Thyroid gland (tissue), 4 donors: ENCODE measurements at regions not wholly inside any gene's neighbourhood (a gene's known extent, or its start where the extent isn't known, plus 50 kb on each side); places are given as distances from the start of the nearest gene placed in this dataset.

Source experiments
- DNase-seq, 2 donors: peaks; one replicate each; pipeline ENCODE4 v3.0.0-alpha.2; 2019
- H3K27ac ChIP-seq, 3 donors: fragments of 200-600 bp; sonication (generic); 1 replicate in 2 of 3; 2 replicates in 1 of 3; pipeline ENCODE4 v1.5.1; 2016 to 2019; ENCODE audit warnings: mild to moderate bottlenecking in 1 of 3, moderate library complexity in 1 of 3
- H3K27me3 ChIP-seq: fragments of 200-600 bp; sonication (generic); one replicate; pipeline ENCODE4 v1.5.1; 2019
- H3K36me3 ChIP-seq, 2 donors: fragments of 200-600 bp; sonication (generic); one replicate each; pipeline ENCODE4 v1.5.1; 2016 to 2019
- H3K4me1 ChIP-seq, 2 donors: fragments of 200-600 bp; sonication (generic); one replicate each; pipeline ENCODE4 v1.5.1; 2017 to 2019
- H3K4me3 ChIP-seq, 3 donors: fragments of 200-600 bp; sonication (generic); replicated peaks in 1 of 3; 1 replicate in 2 of 3; 2 replicates in 1 of 3; pipeline ENCODE4 v1.5.1; 2016; ENCODE audit warnings: mild to moderate bottlenecking in 1 of 3
- H3K9me3 ChIP-seq: fragments of 200-600 bp; sonication (generic); one replicate; pipeline ENCODE4 v1.5.1; 2017
- CTCF ChIP-seq, 6 experiments: fragments of 200-600 bp in 3 of 6; fragments of 450-650 bp in 3 of 6; sonication (generic) in 3 of 6; IDR thresholded peaks; one replicate each; pipeline ENCODE4 v1.5.1; 2016 to 2019; ENCODE audit warnings: antibody characterized with exemption in 6 of 6, mild to moderate bottlenecking in 2 of 6, inconsistent platforms in 1 of 6, moderate library complexity in 1 of 6
- POLR2A ChIP-seq, 2 donors: fragments of 450-650 bp; IDR thresholded peaks; one replicate each; pipeline ENCODE4 v1.6.1; 2017; ENCODE audit warnings: antibody characterized with exemption in 2 of 2, mild to moderate bottlenecking in 2 of 2, moderate library complexity in 1 of 2
- WGBS, 2 donors: methylation state at CpG; one replicate each; pipeline ENCODE4 v1.1.5; 2017; 5-methylcytosine and 5-hydroxymethylcytosine counted together
- intact Hi-C: fragments of 100-400 bp; cut with DNase I; formaldehyde crosslinking; loops from one replicate; pipeline ENCODE4 v1.15.1; 2023

- TF ChIP-seq POLR2A (IDR thresholded peaks at IDR 0.05), result no peak
- 84 to 86% methylated on average over 1 of the region's 1 CpG for WGBS, 2 donors
- Histone ChIP-seq H3K27ac (no peak overlapping the region), H3K4me1 (no peaks in the 10 kb centered on the region), H3K4me3 (no peak overlapping the region), H3K27me3 (no peaks in the 10 kb centered on the region), H3K9me3 (no peaks in the 10 kb centered on the region), H3K36me3 (no peaks in the 10 kb centered on the region)
- intact Hi-C loops, result no loop called here
- DNase-seq, result no peak
Observed at GRCh38 chr4:35673137-35673536, 571.2 kb downstream of the ARAP2 start.

GRCh38 chr4:35684755-35685154, 559.6 kb downstream of the ARAP2 start:
- no peaks in the 10 kb centered on the region for H3K4me1 ChIP-seq
- TF ChIP-seq POLR2A (IDR thresholded peaks at IDR 0.05), result no peak
- TF ChIP-seq CTCF (IDR thresholded peaks at IDR 0.05), result no peak
- H3K27me3 ChIP-seq, result no peaks in the 10 kb centered on the region
- intact Hi-C loops, result no loop called here
- 89 to 92% methylated on average over 1 of the region's 1 CpG for WGBS, 2 donors
- no peaks in the 10 kb centered on the region for H3K9me3 ChIP-seq
- H3K4me3 ChIP-seq, result no peak overlapping the region
- DNase-seq, result no peak
- H3K36me3 ChIP-seq, result no peaks in the 10 kb centered on the region
- H3K27ac ChIP-seq, result no peak overlapping the region

GRCh38 chr4:35689870-35690269, 554.4 kb downstream of the ARAP2 start:
- 48 to 85% methylated on average over 1 of the region's 1 CpG for WGBS, 2 donors
- no peak overlapping the region for H3K4me3 ChIP-seq
- intact Hi-C loops, result no loop called here

GRCh38 chr4:35690271-35690670, 554.0 kb downstream of the ARAP2 start:
- no peaks in the 10 kb centered on the region for H3K4me1 ChIP-seq
- H3K27me3 ChIP-seq, result no peaks in the 10 kb centered on the region
- H3K27ac ChIP-seq, result no peak overlapping the region
- 69 to 78% methylated on average over 1 of the region's 1 CpG for WGBS, 2 donors
- no peak for TF ChIP-seq CTCF (IDR thresholded peaks at IDR 0.05)
- no peak for TF ChIP-seq POLR2A (IDR thresholded peaks at IDR 0.05)
- intact Hi-C loops, result no loop called here
- no peak for DNase-seq
- H3K9me3 ChIP-seq, result no peaks in the 10 kb centered on the region
- no peaks in the 10 kb centered on the region for H3K36me3 ChIP-seq
- no peak overlapping the region for H3K4me3 ChIP-seq

More at GRCh38 chr4:35689870-35690269, 554.4 kb downstream of the ARAP2 start:
- DNase-seq, result no peak
- Histone ChIP-seq H3K27ac (no peak overlapping the region), H3K36me3 (no peaks in the 10 kb centered on the region), H3K27me3 (no peaks in the 10 kb centered on the region), H3K4me1 (no peaks in the 10 kb centered on the region), H3K9me3 (no peaks in the 10 kb centered on the region)
- TF ChIP-seq CTCF (IDR thresholded peaks at IDR 0.05) (no peak), POLR2A (IDR thresholded peaks at IDR 0.05) (no peak)

GRCh38 chr4:35695003-35695402, 549.3 kb downstream of the ARAP2 start:
- Histone ChIP-seq H3K9me3 (no peaks in the 10 kb centered on the region), H3K27me3 (no peaks in the 10 kb centered on the region), H3K27ac (no peak overlapping the region), H3K4me1 (no peaks in the 10 kb centered on the region), H3K36me3 (no peaks in the 10 kb centered on the region), H3K4me3 (no peak overlapping the region)
- WGBS, 2 donors, result 90 to 94% methylated on average over 3 of the region's 3 CpGs
- TF ChIP-seq CTCF (IDR thresholded peaks at IDR 0.05), result no peak
- TF ChIP-seq POLR2A (IDR thresholded peaks at IDR 0.05), result no peak
- DNase-seq, result no peak
- intact Hi-C loops, result no loop called here

- Histone ChIP-seq H3K4me3 (no peak overlapping the region), H3K36me3 (no peaks in the 10 kb centered on the region), H3K9me3 (no peaks in the 10 kb centered on the region), H3K27me3 (no peaks in the 10 kb centered on the region), H3K27ac (no peak overlapping the region), H3K4me1 (no peaks in the 10 kb centered on the region)
- DNase-seq, result no peak
- TF ChIP-seq CTCF (IDR thresholded peaks at IDR 0.05) (no peak), POLR2A (IDR thresholded peaks at IDR 0.05) (no peak)
- intact Hi-C loops, result no loop called here
- 88 to 91% methylated on average over 2 of the region's 2 CpGs for WGBS, 2 donors
Observed at GRCh38 chr4:35695421-35695820, 548.9 kb downstream of the ARAP2 start.
